H1 (cell line): ENCODE measurements at regions not wholly inside any gene's neighbourhood (a gene's known extent, or its start where the extent isn't known, plus 50 kb on each side); places are given as distances from the start of the nearest gene placed in this dataset.

Experiments used
- CREB1 ChIP-seq: IDR thresholded peaks from 2 replicates; pipeline ENCODE4 v1.6.1; 2012; ENCODE audit warnings: inconsistent platforms
- CTCF ChIP-seq, 3 experiments: IDR thresholded peaks; 1 replicate in 2 of 3; 2 replicates in 1 of 3; pipeline versions ENCODE4 v1.5.1 to v1.6.1; 2011; ENCODE audit warnings: low read length in 3 of 3, mild to moderate bottlenecking in 3 of 3, inconsistent platforms in 2 of 3, low read depth in 1 of 3, moderate library complexity in 1 of 3; ENCODE audit not compliant: insufficient read depth in 1 of 3; ENCODE audit errors: control extremely low read depth in 1 of 3
- POLR2A ChIP-seq, 2 experiments: IDR thresholded peaks; 1 replicate in 1 of 2; 2 replicates in 1 of 2; pipeline ENCODE4 v1.6.1; 2011; ENCODE audit warnings: low read depth in 2 of 2, low read length in 2 of 2, mild to moderate bottlenecking in 2 of 2; ENCODE audit errors: control extremely low read depth in 1 of 2

DNA sequence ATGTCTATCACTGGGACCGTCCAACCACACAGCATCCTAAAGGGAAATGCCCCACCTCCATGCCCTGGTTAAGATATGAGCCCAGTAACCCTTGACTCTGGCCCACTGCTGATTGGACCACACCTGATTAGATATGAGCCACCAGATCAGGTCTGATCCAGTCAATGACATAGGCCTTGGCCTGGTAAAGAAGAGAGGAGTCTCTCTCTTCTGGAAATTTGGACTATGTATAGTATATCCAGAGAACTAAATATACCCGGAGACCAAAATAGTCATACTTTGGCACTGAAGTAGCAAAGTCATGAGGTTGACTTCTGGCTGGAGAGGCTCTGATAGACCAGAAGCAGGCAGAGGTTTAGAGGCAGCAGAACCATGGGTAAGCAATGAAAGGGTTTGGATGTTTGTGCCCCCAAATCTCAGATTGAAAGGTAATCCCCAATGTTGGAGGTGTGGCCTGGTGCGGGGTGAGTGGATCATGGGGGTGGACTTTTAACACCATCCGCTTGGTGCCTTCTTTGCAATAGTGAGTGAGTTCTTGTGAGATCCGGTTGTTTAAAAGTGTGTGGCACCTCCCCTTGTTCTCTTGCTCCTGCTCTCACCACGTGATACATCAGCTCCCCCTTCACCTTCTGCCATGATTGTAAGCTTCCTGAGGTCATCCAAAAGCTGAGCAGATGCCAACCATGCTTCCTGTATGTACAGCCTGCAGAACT is 68.4 kb downstream of the HSPB8 start:
- TF ChIP-seq CTCF (IDR thresholded peaks at IDR 0.05; ENCODE audit: control extremely low read depth in 1 of 3, insufficient read depth in 1 of 3, low read depth in 1 of 3, low read length in 3 of 3) (no peak), CREB1 (no peak), POLR2A (IDR thresholded peaks at IDR 0.05; ENCODE audit: control extremely low read depth in 1 of 2, low read depth in 2 of 2, low read length in 2 of 2) (no peak)
